Neural cell (in vitro differentiated cells): ENCODE measurements at regions not wholly inside any gene's neighbourhood (a gene's known extent, or its start where the extent isn't known, plus 50 kb on each side); places are given as distances from the start of the nearest gene placed in this dataset.

Experiments used
- H2AFZ ChIP-seq: fragments of 200-600, 300-800 bp; sonication (generic), shearing (Covaris generic); 2 replicates; pipeline ENCODE4 v1.6.0; 2014; ENCODE audit warnings: low read depth, mild to moderate bottlenecking, antibody characterized with exemption, low read length, moderate library complexity
- H3F3A ChIP-seq: fragments of 200-600 bp; shearing (Covaris generic); 2 replicates; pipeline ENCODE4 v1.6.1; 2016; ENCODE audit warnings: mild to moderate bottlenecking, moderate library complexity, mixed read lengths, antibody characterized with exemption, low read length; ENCODE audit not compliant: insufficient read depth, poor library complexity, severe bottlenecking
- H3K27ac ChIP-seq: fragments of 200-600, 300-800 bp; sonication (generic), shearing (Covaris generic); 2 replicates; pipeline ENCODE4 v1.5.1; 2014; ENCODE audit warnings: mild to moderate bottlenecking, low read length, moderate library complexity
- H3K27me3 ChIP-seq: fragments of 300-800, 200-600 bp; sonication (generic), shearing (Covaris generic); 2 replicates; pipeline ENCODE4 v1.6.0; 2014; ENCODE audit warnings: mild to moderate bottlenecking, low read depth, low read length, moderate library complexity; ENCODE audit not compliant: insufficient read depth
- H3K36me3 ChIP-seq: fragments of 300-800, 200-600 bp; sonication (generic), shearing (Covaris generic); 2 replicates; pipeline ENCODE4 v1.5.1; 2014; ENCODE audit warnings: mild to moderate bottlenecking, antibody characterized with exemption, low read length, moderate library complexity; ENCODE audit not compliant: insufficient read depth
- H3K4me2 ChIP-seq: fragments of 300-800, 200-600 bp; sonication (generic), shearing (Covaris generic); 2 replicates; pipeline ENCODE4 v1.6.0; 2014; ENCODE audit warnings: mild to moderate bottlenecking, low read length
- H3K4me3 ChIP-seq: fragments of 300-800, 200-600 bp; sonication (generic), shearing (Covaris generic); 2 replicates; pipeline ENCODE4 v1.5.1; 2014; ENCODE audit warnings: mild to moderate bottlenecking, low read length, moderate library complexity
- H3K79me2 ChIP-seq: fragments of 200-600 bp; shearing (Covaris generic); replicated peaks from 2 replicates; pipeline ENCODE4 v1.6.0; 2014; ENCODE audit warnings: mild to moderate bottlenecking, low read length, moderate library complexity; ENCODE audit not compliant: insufficient read depth
- H3K9ac ChIP-seq: fragments of 300-800, 200-600 bp; sonication (generic), shearing (Covaris generic); 2 replicates; pipeline ENCODE4 v1.6.1; 2016; ENCODE audit warnings: mild to moderate bottlenecking, low read length, mixed read lengths
- H3K9me2 ChIP-seq: fragments of 200-600 bp; shearing (Covaris generic); 2 replicates; pipeline ENCODE4 v1.6.1; 2016; ENCODE audit warnings: mild to moderate bottlenecking, low read length, mixed read lengths; ENCODE audit not compliant: insufficient read depth
- H3K9me3 ChIP-seq: fragments of 200-600, 300-800 bp; sonication (generic), shearing (Covaris generic); 2 replicates; pipeline ENCODE4 v1.6.1; 2016; ENCODE audit warnings: mild to moderate bottlenecking, mixed run types, low read length, moderate library complexity, mixed read lengths
- H4K20me1 ChIP-seq: fragments of 200-600 bp; shearing (Covaris generic); 2 replicates; pipeline ENCODE4 v1.6.1; 2016; ENCODE audit warnings: mild to moderate bottlenecking, mixed run types; ENCODE audit not compliant: insufficient read depth
- CTCF ChIP-seq: fragments of 450-650 bp; IDR thresholded peaks from 2 replicates; pipeline ENCODE4 v1.5.1; 2014; ENCODE audit warnings: antibody characterized with exemption, mild to moderate bottlenecking, moderate library complexity; ENCODE audit not compliant: poor library complexity, severe bottlenecking
- EP300 ChIP-seq: fragments of 450-650 bp; conservative IDR thresholded peaks from 2 replicates; pipeline ENCODE4 v1.6.1; 2014; ENCODE audit warnings: antibody characterized with exemption, mild to moderate bottlenecking, moderate library complexity; ENCODE audit not compliant: poor library complexity, severe bottlenecking
- EZH2 ChIP-seq: fragments of 200-600, 300-800 bp; shearing (Covaris generic), sonication (generic); IDR thresholded peaks from 2 replicates; pipeline ENCODE4 v1.6.1; 2014; ENCODE audit warnings: antibody characterized with exemption, low read length, borderline replicate concordance, mild to moderate bottlenecking; ENCODE audit not compliant: insufficient read depth, poor library complexity, severe bottlenecking
- MXI1 ChIP-seq: fragments of 450-650 bp; conservative IDR thresholded peaks from 2 replicates; pipeline ENCODE4 v1.6.1; 2014; ENCODE audit warnings: antibody characterized with exemption, mild to moderate bottlenecking; ENCODE audit not compliant: poor library complexity, severe bottlenecking
- POLR2AphosphoS5 ChIP-seq: IDR thresholded peaks from 2 replicates; pipeline ENCODE4 v1.6.1; 2012
- RAD21 ChIP-seq: fragments of 450-650 bp; conservative IDR thresholded peaks from 2 replicates; pipeline ENCODE4 v1.6.1; 2014; ENCODE audit warnings: antibody characterized with exemption, mild to moderate bottlenecking, moderate library complexity
- REST ChIP-seq: IDR thresholded peaks from 2 replicates; pipeline ENCODE4 v1.6.1; 2012; ENCODE audit warnings: borderline replicate concordance
- SMC3 ChIP-seq: fragments of 450-650 bp; conservative IDR thresholded peaks from 2 replicates; pipeline ENCODE4 v1.6.1; 2014; ENCODE audit warnings: antibody characterized with exemption, mild to moderate bottlenecking, moderate library complexity; ENCODE audit not compliant: poor library complexity
- TAF1 ChIP-seq: IDR thresholded peaks from 2 replicates; pipeline ENCODE4 v1.6.1; 2012; ENCODE audit warnings: low read depth

- no peaks in the 10 kb centered on the region for H3K36me3 ChIP-seq
- no peaks in the 10 kb centered on the region for H4K20me1 ChIP-seq
- no peak overlapping the region for H3K9ac ChIP-seq
- H3K27ac ChIP-seq = no peak overlapping the region
- H3F3A ChIP-seq = no peaks in the 10 kb centered on the region
- TF ChIP-seq REST (no peak), EP300 (no peak), SMC3 (no peak), EZH2 (no peak), CTCF (no peak), RAD21 (no peak), POLR2AphosphoS5 (no peak), MXI1 (no peak), TAF1 (no peak)
- no peaks in the 10 kb centered on the region for H3K9me3 ChIP-seq
- no peak overlapping the region for H2AFZ ChIP-seq
- no peaks in the 10 kb centered on the region for H3K27me3 ChIP-seq
- H3K79me2 ChIP-seq = no peaks in the 10 kb centered on the region
- H3K9me2 ChIP-seq = no peaks in the 10 kb centered on the region
- no peak overlapping the region for H3K4me3 ChIP-seq
- no peak overlapping the region for H3K4me2 ChIP-seq
These were observed 66.2 kb downstream of the RPLP1 start for GRCh38 chr15:69518806-69519205.

GRCh38 chr15:69520067-69520466 is 67.4 kb downstream of the RPLP1 start:
- no peaks in the 10 kb centered on the region for H3K36me3 ChIP-seq
- TF ChIP-seq SMC3 (no peak), CTCF (no peak)
- H4K20me1 ChIP-seq = no peaks in the 10 kb centered on the region
- H3K9ac ChIP-seq = no peak overlapping the region
- H3K27me3 ChIP-seq = no peaks in the 10 kb centered on the region
- H2AFZ ChIP-seq = no peak overlapping the region
- no peak overlapping the region for H3K4me2 ChIP-seq
- no peaks in the 10 kb centered on the region for H3F3A ChIP-seq
- no peak overlapping the region for H3K27ac ChIP-seq
- no peak overlapping the region for H3K4me3 ChIP-seq
- no peaks in the 10 kb centered on the region for H3K79me2 ChIP-seq
- H3K9me3 ChIP-seq = no peaks in the 10 kb centered on the region
- no peaks in the 10 kb centered on the region for H3K9me2 ChIP-seq
